Fibroblast of the aortic adventitia (primary cell): ENCODE measurements at regions not wholly inside any gene's neighbourhood (a gene's known extent, or its start where the extent isn't known, plus 50 kb on each side); places are given as distances from the start of the nearest gene placed in this dataset.

ENCODE experiments used
- DNase-seq: peaks from one replicate; pipeline ENCODE4 v3.0.0-alpha.2; 2010; ENCODE audit warnings: low read depth
- H3K4me3 ChIP-seq: 2 replicates; pipeline ENCODE4 v1.5.1; 2011; ENCODE audit warnings: low read depth, mild to moderate bottlenecking, control low read depth, low read length, moderate library complexity
- CTCF ChIP-seq: IDR thresholded peaks from 2 replicates; pipeline ENCODE4 v1.5.1; 2011; ENCODE audit warnings: mild to moderate bottlenecking, low read length, control low read depth, inconsistent platforms; ENCODE audit not compliant: insufficient read depth

GRCh38 chr22:47394504-47395440 lies 632.3 kb downstream of the TBC1D22A start:
- no peak for TF ChIP-seq CTCF
- no peak overlapping the region for H3K4me3 ChIP-seq
- no peak for DNase-seq

DNA sequence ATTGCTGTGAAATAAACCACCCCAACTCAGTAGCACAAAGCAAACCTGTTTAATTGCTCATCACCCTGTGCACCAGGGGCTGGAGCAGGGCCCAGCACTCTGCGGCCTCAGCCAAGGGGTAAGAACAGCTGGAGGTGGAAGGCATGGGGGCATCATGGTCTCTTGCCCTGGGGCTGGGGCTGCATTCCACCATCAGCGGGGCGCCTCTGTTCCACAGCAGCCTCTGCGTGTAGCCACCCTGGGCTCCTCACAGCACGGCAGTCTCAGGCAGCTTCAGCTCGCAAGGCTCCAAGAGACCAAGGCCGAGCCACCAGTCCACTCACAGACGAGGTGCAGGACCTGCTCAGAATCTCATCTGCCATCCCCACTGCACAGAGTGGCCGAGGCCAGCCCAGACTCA lies 630.7 kb downstream of the TBC1D22A start:
- no peak for DNase-seq
- no peak for TF ChIP-seq CTCF
- H3K4me3 ChIP-seq, result no peak overlapping the region

GRCh38 chr22:47392729-47393128 lies 630.3 kb downstream of the TBC1D22A start:
- H3K4me3 ChIP-seq, result no peak overlapping the region
- DNase-seq, result no peak
- TF ChIP-seq CTCF, result no peak

DNA sequence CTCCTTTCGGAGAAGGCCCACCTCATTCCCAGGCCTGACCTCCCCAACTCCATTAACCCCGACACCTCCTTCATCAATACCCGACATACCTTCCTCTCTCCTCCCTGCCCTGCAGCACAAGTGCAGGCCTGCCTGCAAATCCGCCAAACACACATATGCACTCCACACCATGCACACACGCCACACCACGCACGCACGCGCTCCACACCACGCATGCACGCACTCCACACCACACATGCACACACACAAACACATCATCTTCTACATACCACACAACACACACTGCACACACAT lies 629.6 kb downstream of the TBC1D22A start:
- no peak for DNase-seq
- no peak for TF ChIP-seq CTCF

GRCh38 chr22:47391169-47392053 lies 629.0 kb downstream of the TBC1D22A start:
- no peak overlapping the region for H3K4me3 ChIP-seq
- DNase-seq, result no peak
- no peak for TF ChIP-seq CTCF

More for the DNA sequence above, 629.6 kb downstream of the TBC1D22A start:
- no peak overlapping the region for H3K4me3 ChIP-seq

GRCh38 chr22:47390026-47390970 lies 627.8 kb downstream of the TBC1D22A start:
- TF ChIP-seq CTCF, result no peak
- H3K4me3 ChIP-seq, result no peak overlapping the region
- no peak for DNase-seq
